Heart left ventricle (tissue), 13 donors: ENCODE measurements at regions not wholly inside any gene's neighbourhood (a gene's known extent, or its start where the extent isn't known, plus 50 kb on each side); places are given as distances from the start of the nearest gene placed in this dataset.

Experiments
- CTCF ChIP-seq, 12 donors: fragments of 200-600 bp; sonication (generic) in 4 of 12; IDR thresholded peaks; one replicate each; pipeline versions ENCODE4 v1.5.0 to v1.8.0; 2018 to 2022; ENCODE audit warnings: antibody characterized with exemption in 12 of 12, mild to moderate bottlenecking in 5 of 12
- POLR2A ChIP-seq, 2 donors: fragments of 450-650 bp; IDR thresholded peaks; one replicate each; pipeline ENCODE4 v1.6.1; 2017; ENCODE audit warnings: antibody characterized with exemption in 2 of 2, mild to moderate bottlenecking in 2 of 2, moderate library complexity in 2 of 2
- donor health status: ischemic (EF 13 %, LVEDD 7.1; RV severe dilation, severe dysfunction).
- donor health status: DM: no; HTN: yes; CAD: no.
- donor health status: DM: no; HTN: no; CAD: no.
- donor health status: ischemic (EF 25% LVEDD 6.9; RV normal size, moderate dysfunction).
- donor health status: ischemic (EF 25% LVEDD 5.7; RV mildly dilated, moderate dysfunction).
- donor health status: ischemic (EF 35%, LVEDD 5.7; RV mildly dilated, moderate dysfunction).
- donor health status: nonischemic (EF 11% LVEDD 7.7; RV severe dilation, severe dysfunction).
- donor health status: DM: yes; HTN: yes; CAD: no.
- donor health status: PGD.
- donor health status: ischemic (EF 29% LVEDD 5.4; RV normal size, mild dysfunction).
- donor health status: nonischemic (EF 23%, LVEDD 6.1; RV moderate dilation, normal function).

DNA sequence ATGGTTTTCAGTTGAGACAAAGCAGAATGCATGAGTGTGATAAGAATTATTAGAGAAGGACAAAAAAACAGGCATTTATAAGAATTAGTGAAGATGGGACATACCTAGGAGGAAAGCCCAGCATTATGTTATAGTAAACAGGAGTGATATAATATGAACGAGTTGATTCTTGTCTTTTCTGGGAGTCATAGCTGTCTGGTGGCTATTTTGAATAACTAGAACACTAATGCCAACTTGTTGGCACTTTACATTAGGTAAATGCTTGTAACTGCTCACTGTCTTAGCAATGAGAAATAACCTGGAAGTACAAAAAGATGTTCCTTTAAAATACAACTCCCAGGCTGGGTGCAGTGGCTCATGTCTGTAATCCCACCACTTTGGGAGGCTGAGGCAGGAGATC, 540.8 kb upstream of the SPHKAP start:
- TF ChIP-seq CTCF (IDR thresholded peaks at IDR 0.05) (no peak), POLR2A (IDR thresholded peaks at IDR 0.05) (no peak)
